ENCODE measurements at regions not wholly inside any gene's neighbourhood (a gene's known extent, or its start where the extent isn't known, plus 50 kb on each side); places are given as distances from the start of the nearest gene placed in this dataset.
"Not testable (repeated sequence)": the region's sequence is repeated elsewhere in the genome, so short reads cannot be mapped to it uniquely, and the experiment has no call there.

DNA sequence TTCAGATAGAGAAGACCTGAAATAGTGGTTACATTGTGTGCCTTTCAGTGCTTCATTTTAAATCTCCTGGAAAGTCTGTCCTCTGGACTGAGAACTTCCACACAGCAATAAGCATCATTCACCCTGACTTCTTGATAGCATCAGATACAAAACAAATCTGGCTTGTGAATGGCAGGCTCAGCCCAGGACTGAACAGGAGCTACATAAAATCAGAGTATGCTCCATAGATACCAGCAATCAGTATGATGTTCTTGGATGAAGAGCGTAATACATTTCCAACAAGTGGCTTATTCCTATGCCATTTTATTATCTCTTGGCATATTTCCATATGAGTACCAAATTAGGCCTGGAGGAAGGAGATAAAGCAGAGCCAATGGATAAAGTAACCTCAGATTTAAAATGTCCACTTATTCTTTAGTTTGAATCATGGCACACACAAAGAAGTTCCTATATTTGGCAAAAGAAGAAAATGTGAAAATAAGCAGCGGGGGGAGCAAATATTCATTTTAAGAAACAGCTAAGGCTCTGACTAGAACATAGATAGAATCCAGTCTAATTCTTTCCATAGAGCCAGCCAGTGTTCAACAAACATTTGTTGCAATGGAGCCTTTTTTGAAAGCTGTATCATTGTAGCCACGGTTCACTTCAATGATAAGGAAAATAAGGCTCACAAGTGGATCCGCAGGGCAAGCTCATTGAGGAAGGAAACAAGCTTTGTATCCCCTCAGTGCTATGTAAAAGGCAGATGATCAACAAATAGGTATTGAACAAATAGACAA is 230.8 kb upstream of the CHAC2 start:
- no peak for DNase-seq

- no peak for DNase-seq
Measured at GRCh38 chr2:53535234-53535840, 232.3 kb upstream of the CHAC2 start.

DNA sequence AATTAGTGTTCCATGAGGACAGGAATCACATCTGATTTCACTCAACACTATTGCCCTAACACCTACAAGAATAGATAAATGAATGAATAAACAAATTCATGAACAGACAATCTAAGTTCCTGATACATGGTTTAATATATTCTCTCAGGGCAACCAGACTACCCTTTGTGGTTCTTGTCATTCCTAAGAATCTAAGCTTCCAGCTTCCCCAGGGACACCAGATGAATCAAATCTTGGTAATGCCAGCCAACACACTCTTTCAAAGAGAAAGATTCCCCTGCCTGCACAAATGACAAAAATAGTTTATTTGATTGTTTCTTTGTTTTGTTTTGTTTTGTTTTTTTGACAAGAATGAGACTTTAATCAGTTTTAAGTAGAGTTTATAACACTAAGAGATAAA is 237.5 kb upstream of the CHAC2 start:
- no peak for DNase-seq

DNA sequence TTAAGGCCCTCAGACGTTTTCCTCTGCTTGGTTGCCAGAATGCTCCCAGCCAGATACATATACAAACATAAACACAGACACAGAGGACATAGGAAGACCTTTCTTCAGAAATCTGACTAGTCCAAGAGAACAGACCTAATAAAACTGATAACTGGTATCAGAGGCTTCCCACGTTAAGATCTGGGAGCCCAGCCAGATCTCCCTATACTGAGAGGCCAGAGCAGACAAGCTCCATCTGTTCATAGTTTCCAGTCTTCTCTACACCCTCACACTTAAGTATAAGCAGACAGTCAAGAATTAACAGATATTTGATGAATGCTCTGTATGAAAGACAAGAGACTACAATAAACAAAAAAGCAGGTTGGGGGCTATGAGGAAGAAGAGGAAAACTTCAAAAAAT is 240.5 kb upstream of the CHAC2 start:
- DNase-seq: no peak

DNA sequence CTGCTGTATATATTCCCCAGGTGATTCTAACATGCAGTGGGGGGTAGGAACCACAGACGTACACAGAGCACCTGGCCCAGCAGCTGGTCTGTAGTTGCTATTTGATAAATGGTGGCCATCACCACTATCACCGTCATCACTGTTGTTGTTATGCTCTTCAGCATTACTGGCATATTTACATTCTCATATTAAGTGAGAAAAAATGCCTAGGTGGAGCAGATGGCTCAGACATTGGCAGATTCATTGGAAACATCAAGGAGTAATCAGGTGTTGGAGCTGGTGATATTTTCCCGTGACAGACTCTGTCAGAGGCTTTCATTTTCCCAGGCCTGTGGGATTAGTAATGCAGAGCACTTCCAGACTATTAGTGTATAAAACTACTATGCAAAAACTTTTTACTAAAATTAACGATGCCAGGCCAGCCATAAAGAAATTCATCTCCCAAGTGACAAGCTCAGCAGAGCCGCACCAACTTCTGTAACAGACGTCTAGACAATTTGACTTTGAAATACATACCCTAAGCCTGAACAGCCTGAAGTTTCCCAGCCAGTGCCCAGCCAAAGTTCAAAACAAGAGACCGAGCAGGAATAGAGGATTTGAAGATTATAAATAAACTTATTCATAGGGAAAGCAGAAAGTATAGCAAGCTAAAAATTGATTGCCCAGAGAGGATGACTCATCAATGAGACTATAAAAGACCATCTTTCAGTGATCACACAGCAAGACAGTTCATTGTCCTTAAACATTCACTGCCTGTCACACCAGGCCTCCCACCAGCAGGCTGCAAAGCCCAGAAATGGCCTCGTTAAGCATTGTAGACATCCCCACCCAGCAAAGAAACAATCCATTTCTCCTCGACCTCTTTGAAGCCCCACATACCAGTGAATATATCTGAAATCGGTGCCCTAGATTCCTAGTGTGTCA is 247.4 kb upstream of the CHAC2 start:
- DNase-seq: no peak

- DNase-seq: no peak
Measured at GRCh38 chr2:53517406-53517805, 250.2 kb upstream of the CHAC2 start.

DNA sequence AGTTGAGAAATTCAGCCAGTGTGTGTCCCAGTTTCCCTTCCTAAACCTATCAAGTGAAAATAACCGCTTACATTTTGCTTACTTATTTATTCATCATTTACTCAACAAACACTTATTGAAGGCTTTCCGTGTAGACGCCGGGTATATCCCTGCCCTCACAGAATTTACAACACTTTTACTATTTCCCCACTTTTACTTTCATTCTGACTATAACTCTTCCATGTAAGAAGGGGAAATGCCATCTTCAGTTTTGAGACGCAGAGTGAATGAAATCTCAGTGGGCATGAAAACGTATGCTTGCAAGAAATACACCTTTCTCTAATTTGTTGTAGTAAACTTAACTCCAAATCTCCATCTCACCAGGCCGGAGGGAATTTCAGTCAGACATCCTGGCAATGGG is 251.0 kb upstream of the CHAC2 start:
- no peak for DNase-seq

DNA sequence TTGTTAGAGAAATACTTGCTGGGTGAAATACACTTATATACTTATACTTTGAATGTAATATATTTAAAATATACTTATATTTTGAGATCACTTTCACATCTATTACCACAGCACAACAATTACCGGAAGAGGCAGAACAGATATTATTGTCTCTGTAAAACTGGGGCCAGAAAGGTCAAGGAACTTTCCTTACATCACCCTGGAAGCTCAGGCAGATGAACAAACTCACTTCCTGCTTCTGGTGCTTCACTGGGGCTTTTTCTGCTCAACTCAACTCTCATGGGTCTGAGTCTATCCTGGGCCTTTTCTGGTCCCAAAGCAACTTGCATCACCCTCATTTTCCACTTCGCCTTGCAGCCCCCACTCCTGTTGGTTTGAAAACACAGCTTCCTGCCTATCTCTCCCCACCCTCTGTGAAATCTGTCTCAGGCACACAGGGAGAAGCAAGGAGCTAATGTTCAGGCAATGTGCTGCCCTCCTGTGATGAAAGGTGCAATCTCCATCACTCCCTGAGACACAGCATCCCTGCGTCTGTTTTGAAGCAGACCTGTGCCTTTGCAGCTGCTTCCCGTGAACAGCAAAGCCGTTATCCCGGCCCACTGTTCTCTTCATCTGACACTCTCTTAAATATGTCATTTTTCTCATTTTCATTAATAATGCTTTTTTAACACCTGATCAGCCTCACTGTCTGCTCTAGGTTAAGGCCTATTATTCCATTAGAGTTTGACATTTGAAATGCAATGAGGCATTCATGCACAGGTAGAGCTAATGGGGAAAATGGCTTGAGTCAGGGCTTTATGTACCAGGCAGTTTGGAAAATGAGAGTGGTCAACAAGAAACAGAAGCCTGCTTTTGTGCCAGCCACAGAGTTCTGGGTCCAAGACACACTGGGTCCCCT is 251.9 kb upstream of the CHAC2 start:
- DNase-seq: no peak

DNA sequence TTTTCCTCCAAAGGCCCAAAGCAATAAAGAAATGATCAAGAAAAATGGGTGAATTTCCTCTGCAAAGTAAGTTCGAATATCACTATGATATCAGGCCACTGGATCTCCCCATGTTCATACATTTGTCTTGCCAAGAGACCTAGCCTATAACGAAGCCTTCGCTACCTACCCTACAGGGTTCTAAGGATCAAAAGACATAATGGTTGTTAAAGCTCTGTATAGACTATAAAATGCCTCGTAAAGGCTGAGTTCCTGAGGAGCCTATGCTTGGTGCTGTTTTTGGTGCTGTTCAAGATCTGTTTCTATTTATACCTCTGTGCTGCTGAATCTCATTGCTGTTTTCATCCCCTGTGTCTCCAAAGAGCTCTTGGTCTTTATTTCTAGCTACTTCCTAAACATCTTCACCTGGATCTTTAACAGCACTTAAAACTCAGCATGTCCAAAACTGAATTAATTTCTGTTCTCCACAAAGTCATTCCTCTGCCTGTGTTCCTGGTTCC is 254.4 kb upstream of the CHAC2 start:
- no peak for DNase-seq

DNA sequence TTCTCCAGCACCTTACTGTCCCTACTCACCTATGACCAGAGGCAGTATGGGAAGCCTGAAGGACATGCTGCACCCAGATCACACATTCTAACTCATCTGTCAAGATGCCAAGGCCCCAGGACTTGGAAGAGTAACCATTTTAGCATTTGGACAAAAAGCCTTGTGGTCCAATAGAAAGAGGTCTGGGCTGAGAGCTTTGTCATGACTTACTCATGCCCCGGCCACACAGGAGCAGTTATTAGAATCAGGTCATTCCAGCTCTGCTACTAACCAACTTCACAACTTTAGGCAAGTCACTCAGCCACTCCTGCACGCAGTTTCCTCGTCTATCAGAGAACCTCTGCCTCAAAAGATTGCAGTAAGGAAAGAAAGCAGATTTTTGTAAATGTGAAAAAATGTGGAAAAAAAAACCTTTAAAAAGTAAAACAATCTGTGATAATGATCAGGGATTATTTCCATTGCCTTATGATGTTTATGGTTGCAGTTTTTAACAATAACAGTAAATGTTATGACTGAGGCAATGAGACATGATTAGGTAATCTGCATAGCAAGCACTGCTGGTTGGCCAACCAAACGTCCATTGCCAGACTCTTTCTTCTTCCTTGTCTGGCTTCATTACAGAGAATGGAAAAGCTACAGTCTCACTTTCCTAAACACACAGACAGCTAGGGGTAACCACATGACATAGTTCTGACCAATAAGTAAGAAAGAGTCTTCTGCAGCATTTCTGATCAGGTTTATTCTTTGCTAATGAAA is 255.4 kb upstream of the CHAC2 start:
- no peak for DNase-seq

- DNase-seq: no peak
Measured at GRCh38 chr2:53511549-53511948, 256.1 kb upstream of the CHAC2 start.

DNA sequence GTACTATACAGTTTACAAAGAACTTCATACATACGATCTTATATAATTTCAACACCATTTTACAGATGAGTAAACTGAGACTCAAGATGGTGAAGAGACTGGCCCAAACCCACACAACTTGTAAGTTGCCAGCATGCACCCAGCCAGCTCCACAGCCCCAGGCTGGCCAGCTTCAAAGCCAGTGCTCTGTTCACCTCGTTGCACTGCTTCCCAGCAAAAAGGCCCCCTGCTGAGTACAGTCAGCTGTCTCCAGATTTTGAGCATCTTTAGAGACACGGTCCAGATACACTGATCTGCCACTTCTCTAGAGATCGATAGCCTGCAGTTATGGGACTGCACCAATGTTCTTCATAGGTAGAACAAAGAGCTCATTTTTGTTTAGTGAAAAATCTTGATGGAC is 257.2 kb upstream of the CHAC2 start:
- DNase-seq: no peak

DNA sequence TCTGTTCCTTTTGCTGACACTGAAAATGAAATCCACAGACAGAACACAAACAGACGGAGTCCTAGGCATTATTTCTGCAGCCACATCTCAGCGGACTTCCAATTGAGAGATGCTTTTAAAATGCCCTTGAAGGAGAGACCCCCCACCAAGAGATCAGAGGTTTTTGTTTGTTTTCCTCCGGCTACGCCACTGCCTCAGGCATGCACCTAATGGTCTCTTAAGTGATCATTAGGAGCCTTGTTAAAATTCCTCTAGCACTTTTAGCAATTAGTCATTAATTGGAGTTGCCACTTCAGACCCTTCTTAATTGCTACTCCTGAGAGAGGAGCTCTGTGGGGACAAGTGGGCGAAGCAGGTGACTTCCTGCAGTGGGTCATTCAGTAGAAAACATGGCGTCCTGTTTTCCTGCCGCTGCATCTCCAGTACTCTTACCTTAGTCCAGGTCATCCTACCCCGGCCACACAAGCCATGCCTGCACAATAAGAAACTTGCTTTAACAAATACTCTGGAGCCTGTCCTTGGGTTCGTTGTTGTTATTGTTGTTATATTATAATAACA is 257.7 kb upstream of the CHAC2 start:
- DNase-seq: no peak

DNA sequence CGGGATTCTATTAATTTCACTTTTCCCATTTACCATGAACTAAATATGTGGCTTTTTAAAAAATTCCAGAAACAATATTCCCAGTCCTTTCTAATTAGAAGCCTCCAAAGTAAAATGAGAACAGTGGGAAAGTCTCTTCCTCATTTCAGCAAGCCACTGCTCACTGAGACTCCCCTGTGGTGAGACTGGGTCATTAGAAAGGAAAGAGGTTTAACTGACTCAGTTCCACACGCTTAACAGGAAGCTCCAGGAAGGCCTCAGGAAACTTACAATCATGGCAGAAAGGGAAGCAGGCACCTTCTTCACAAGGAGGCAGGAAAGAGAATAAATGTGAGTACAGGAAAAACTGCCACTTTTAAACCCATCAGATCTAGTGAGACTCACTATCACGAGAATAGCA is 258.9 kb upstream of the CHAC2 start:
- no peak for DNase-seq

GRCh38 chr2:53507070-53507469 is 260.5 kb upstream of the CHAC2 start:
- DNase-seq: not testable (repeated sequence)

GRCh38 chr2:53505826-53506225 is 261.8 kb upstream of the CHAC2 start:
- DNase-seq: no peak

- no peak for DNase-seq
Measured at GRCh38 chr2:53504507-53504906, 263.1 kb upstream of the CHAC2 start.

GRCh38 chr2:53500181-53500580 is 267.4 kb upstream of the CHAC2 start:
- DNase-seq: no peak

GRCh38 chr2:53498210-53498609 is 269.4 kb upstream of the CHAC2 start:
- DNase-seq: no peak

GRCh38 chr2:53497020-53497419 is 270.6 kb upstream of the CHAC2 start:
- no peak for DNase-seq

GRCh38 chr2:53493210-53493609 is 274.4 kb upstream of the CHAC2 start:
- DNase-seq: no peak

Measured in central memory CD4-positive, alpha-beta T cell (primary cell).